ENCODE measurements at regions not wholly inside any gene's neighbourhood (a gene's known extent, or its start where the extent isn't known, plus 50 kb on each side); places are given as distances from the start of the nearest gene placed in this dataset.

- no peak for ATAC-seq (ENCODE audit: low FRiP score)
- no peak for TF ChIP-seq CTCF (IDR thresholded peaks at IDR 0.05)
Measured at GRCh38 chrX:84611843-84612636, 109.8 kb upstream of the HDX start.

DNA sequence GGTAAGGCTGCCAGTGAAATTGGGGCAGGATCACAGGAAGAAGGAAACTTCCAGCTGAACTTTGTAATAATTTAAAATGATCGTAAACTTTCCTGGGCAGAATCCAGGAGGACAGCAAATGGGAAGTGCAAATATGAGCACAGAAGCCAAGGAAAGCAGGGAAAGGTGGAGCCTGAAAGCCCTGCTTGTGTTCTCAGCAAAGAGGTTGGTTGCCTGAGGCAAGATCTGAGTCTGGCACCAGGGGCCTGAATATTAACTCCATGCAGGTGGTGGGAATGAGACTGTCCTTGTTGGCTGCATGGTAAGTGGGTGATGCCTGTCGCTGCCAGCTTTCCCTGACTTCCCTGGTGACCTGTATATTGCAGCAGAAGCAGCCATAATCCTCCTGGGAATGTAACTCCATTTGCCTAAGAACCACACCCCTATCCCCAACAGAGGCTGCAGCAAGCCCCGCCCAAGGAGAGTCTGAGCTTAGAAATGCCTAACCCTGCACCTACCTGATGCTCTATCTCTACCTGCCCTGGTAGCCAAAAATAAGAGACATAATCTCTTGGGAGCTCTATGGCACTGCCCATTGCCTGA, 132.0 kb upstream of the HDX start:
- DNase-seq (ENCODE audit: low spot score) (no peak), ATAC-seq (ENCODE audit: low FRiP score) (no peak)
- TF ChIP-seq CTCF (IDR thresholded peaks at IDR 0.05) = no peak

More at GRCh38 chrX:84611843-84612636, 109.8 kb upstream of the HDX start:
- DNase-seq (ENCODE audit: low spot score) = no peak

DNA sequence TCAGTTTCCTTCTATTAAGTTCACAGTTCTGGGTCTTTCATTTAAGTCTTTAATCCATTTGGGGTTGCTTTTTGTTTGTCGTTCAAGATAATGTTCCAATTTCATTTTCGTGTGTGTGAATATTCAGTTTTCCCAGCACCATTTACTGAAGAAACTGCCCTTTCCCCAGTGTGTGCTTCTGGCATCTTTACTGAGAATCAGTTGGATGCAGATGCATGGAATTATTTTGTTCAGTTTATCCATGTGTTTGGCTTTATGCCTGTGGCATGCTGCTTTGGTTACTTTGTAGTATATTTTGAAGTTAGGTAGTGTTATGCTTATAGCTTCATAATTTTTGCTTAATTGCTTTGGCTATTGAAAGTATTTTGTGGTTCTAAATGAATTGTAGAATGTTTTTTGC, 163.8 kb upstream of the HDX start:
- TF ChIP-seq CTCF (IDR thresholded peaks at IDR 0.05) = no peak
- DNase-seq (ENCODE audit: low spot score) = no peak
- no peak for ATAC-seq (ENCODE audit: low FRiP score)

DNA sequence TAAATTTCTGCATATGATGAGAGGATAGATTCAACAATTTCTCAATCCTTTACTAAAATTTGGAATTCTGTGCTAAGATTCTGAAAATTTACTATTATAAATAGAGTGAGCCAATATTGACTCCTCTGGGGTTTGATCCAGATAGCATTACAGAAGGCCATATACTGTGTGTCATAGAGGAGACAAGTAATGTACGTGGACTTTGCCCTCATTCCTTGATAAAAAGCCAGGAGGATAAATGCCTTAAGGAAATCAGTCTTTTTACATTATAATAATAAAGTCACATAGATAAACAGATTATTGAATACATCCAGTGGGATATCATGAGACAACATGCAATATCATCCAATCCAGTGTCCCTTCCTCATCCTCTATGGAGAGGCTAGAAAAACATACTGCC, 188.0 kb upstream of the HDX start:
- no peak for DNase-seq (ENCODE audit: low spot score)
- ATAC-seq (ENCODE audit: low FRiP score) = no peak
- TF ChIP-seq CTCF (IDR thresholded peaks at IDR 0.05) = no peak

DNA sequence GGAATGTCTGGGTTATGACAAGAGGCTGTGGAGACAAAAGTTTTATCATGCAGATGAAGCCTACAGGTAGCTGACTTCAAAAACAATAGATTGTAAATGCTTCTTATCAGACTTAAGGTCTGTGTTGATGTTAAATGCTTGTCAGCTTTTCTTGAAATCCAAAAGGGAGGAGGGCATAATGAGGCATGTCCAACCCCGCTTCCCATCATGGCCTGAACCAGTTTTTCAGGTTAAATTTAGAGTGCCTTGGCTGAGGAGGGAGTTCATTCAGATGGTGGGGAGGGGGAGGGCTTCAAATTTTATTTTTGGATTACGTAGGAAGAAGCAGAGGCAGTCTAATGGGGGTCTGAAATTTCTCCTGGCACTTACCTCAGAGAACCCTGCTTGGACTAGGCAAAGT, 207.7 kb upstream of the HDX start:
- ATAC-seq (ENCODE audit: low FRiP score) (no peak), DNase-seq (ENCODE audit: low spot score) (no peak)
- TF ChIP-seq CTCF (IDR thresholded peaks at IDR 0.05) = no peak

DNA sequence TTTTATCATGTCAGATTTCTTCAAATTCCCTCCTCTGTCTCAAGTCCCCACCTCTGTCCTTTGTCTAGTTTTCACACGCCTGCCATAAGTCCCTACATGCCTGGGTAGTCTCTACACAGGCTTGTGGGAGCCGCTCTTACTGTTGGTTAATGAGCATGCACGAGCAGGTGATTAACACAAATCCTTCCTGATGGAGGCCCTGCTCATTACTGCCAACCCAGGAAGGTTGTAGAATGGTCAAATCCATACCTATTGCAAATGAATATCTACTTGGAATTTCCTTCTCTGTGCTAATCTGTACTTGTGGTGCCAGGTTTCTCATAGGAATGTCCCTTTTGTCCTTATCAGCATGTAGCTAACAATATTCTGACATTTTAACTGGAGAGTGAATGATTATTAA, 208.4 kb upstream of the HDX start:
- ATAC-seq (ENCODE audit: low FRiP score) (no peak), DNase-seq (ENCODE audit: low spot score) (no peak)
- no peak for TF ChIP-seq CTCF (IDR thresholded peaks at IDR 0.05)

- ATAC-seq (ENCODE audit: low FRiP score) (no peak), DNase-seq (ENCODE audit: low spot score) (no peak)
- no peak for TF ChIP-seq CTCF (IDR thresholded peaks at IDR 0.05)
Measured at GRCh38 chrX:84712621-84713020, 210.4 kb upstream of the HDX start.
